Astrocyte of the spinal cord (primary cell): ENCODE measurements at regions not wholly inside any gene's neighbourhood (a gene's known extent, or its start where the extent isn't known, plus 50 kb on each side); places are given as distances from the start of the nearest gene placed in this dataset.
A peak's percentile ranks its signal among the peaks of the same experiment; 100 is the strongest.

Source experiments
- DNase-seq: peaks from one replicate; pipeline ENCODE4 v3.0.0; 2011; ENCODE audit warnings: low read depth, low spot score
- H3K4me3 ChIP-seq: 2 replicates; pipeline ENCODE4 v1.5.1; 2011; ENCODE audit warnings: low read depth, mild to moderate bottlenecking, low read length, moderate library complexity
- CTCF ChIP-seq: IDR thresholded peaks from 2 replicates; pipeline ENCODE4 v1.5.1; 2012; ENCODE audit warnings: low read depth, mild to moderate bottlenecking, low read length, inconsistent platforms
- in situ Hi-C: cut with HindIII; loops from 2 replicates; pipeline ENCODE4 v1.10.0; 2017; ENCODE audit warnings: low sequenced_read_pairs

DNA sequence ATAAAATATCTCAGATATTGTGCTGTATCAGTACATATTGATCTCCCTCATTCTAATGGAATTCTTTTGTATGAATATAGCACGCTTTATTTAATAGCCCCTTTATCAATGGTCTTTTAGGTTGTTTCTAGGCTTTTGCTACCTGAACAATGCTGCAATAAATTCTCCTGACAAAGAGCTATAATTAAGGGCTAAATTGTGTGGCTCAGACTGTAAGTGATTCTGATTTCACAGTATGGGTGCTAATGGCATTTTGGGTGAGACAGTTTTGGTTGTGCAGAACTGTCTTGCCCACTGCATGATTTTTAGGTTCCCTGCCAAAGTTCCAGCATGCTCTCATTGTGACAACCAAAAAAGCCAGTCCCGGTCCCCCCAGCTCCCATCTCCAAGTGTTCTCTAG is 363.2 kb downstream of the REEP3 start:
- in situ Hi-C loops = no loop called here
- TF ChIP-seq CTCF = no peak

GRCh38 chr10:63885156-63885555 is 364.0 kb downstream of the REEP3 start:
- H3K4me3 ChIP-seq = no peak overlapping the region
- in situ Hi-C loops = no loop called here
- no peak for TF ChIP-seq CTCF
- no peak for DNase-seq

More for the DNA sequence above, 363.2 kb downstream of the REEP3 start:
- H3K4me3 ChIP-seq = no peak overlapping the region
- no peak for DNase-seq

DNA sequence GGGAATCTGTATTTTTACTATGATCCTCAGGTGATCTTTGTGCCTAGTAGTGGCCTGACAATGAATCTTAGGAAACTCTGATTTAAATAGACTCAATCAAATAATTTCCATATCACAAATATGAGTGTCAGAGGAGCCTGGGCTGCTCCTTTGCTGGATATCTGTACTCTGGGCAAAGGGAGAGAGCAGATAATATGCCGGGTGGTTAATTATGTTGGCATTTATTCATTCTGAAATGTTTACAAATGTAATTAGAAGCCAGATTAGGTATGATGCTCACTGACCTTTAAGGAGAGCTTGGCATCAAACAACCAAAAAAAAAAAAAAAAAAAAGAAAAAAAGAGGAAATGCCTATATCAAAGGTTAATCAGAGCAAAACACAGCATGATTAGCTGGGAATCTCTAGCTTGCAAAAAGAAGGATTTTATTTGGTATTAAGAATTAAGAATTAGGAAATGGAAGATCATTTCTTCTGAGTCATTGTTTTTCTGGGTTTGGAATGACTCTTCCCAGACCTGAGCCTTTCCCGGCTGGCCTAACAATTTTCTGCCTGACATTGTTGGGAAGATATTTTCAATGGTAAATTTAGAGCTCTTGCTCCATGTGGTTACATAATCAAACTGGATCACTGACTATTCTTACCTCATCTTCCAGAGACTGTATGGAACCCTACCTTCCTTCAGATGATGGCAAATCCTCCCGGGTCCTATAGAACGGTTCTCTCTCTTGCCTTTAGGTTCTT is 365.3 kb downstream of the REEP3 start:
- no peak overlapping the region for H3K4me3 ChIP-seq
- TF ChIP-seq CTCF = no peak
- in situ Hi-C loops = no loop called here
- DNase-seq = no peak

- in situ Hi-C loops = no loop called here
- peak; percentile 5 for TF ChIP-seq CTCF
- H3K4me3 ChIP-seq = no peak overlapping the region
- DNase-seq = no peak
Measured at GRCh38 chr10:63887023-63887589, 365.9 kb downstream of the REEP3 start.

DNA sequence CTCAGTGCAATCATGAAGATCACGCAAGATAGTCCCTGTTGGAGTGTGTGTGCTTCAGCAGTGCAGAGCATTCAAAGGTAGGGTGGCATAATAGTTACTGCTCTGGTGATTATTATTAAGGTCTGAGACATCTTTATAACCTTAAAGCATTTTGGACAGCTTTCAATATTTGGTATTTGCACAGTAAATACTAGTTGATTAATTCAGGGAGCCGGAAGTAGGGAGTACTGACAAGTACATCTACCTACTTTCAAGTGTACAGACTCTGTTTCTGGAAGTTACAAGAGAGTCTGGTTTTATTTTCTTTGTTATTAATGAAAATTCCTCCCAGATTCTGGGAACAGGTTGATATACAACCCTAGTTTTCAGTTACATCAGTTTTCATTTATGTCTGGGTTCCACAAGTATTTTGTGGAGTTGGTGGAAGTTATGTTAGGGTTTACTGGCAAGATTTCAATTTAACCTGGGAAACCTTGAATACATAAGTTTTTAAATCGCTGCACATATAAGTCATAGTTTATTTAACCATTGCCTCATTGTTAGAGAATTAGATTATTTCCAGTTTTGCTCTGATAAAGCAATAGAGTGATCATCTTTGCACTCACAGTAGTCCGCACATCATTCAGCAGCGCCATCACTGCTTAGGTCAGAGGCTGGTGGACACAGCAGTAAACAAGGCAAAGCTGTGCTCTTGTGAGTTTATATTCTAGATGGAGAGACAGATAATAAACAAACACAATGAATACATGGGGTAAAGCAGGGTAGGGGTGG is 366.6 kb downstream of the REEP3 start:
- no peak overlapping the region for H3K4me3 ChIP-seq
- no peak for TF ChIP-seq CTCF
- no peak for DNase-seq
- in situ Hi-C loops = no loop called here

DNA sequence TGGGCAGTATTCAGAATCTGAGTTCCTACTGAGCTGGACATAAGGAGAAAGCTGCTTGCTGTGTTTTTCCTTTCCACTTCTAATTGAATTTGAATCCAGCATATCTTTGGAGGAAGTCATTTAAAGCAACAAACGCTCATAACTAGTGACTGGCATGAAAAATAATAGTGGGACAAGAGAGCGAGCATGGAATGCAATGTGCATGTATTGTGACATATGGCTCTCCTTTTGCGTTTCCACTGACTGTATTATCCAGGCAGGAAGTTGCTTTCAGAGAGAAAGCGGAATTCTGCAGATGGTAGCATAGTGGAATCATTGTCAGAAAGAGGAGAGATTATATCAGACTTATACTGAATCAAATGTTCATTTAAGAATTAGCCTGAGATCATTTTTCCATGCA is 368.6 kb downstream of the REEP3 start:
- H3K4me3 ChIP-seq = no peak overlapping the region
- in situ Hi-C loops = no loop called here
- no peak for TF ChIP-seq CTCF
- no peak for DNase-seq
